ENCODE measurements at regions not wholly inside any gene's neighbourhood (a gene's known extent, or its start where the extent isn't known, plus 50 kb on each side); places are given as distances from the start of the nearest gene placed in this dataset.
"Not testable (repeated sequence)": the region's sequence is repeated elsewhere in the genome, so short reads cannot be mapped to it uniquely, and the experiment has no call there.

- DNase-seq = not testable (repeated sequence)
Observed at GRCh38 chr1:121117298-121117611, 66.9 kb downstream of the FAM72B start.

GRCh38 chr1:121117622-121118479 is 66.3 kb downstream of the FAM72B start:
- not testable (repeated sequence) for DNase-seq
